ENCODE measurements at regions not wholly inside any gene's neighbourhood (a gene's known extent, or its start where the extent isn't known, plus 50 kb on each side); places are given as distances from the start of the nearest gene placed in this dataset.

DNA sequence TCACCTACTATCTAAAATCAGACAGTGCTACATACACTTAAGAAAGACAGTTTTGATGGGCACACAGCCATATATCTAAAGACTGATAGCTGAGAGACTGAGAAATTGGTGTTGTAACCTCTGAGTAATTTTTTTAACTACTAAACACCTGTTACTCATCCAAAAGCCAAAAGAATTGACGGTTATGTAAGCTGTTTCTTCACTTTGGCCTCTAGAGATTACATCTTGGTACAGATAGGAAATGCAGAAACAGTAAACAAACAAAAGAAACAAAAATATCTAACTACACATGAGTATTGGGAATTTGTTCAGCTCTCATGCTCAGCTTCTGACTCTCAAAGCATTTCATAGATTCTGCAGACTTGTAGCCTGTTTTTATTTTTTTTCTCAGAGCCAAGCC lies 152.1 kb upstream of the GAS1 start:
- no peaks in the 10 kb centered on the region for H3K9me3 ChIP-seq (ENCODE audit: low read depth)
- no peaks in the 10 kb centered on the region for H3K9me2 ChIP-seq (replicated peaks; ENCODE audit: insufficient read depth)
- no peaks in the 10 kb centered on the region for H4K20me1 ChIP-seq (ENCODE audit: insufficient read depth, poor library complexity, severe bottlenecking)
- DNase-seq (ENCODE audit: low spot score) = no peak
- H3K36me3 ChIP-seq (replicated peaks; ENCODE audit: insufficient read depth, low read depth) = no peaks in the 10 kb centered on the region
- no peaks in the 10 kb centered on the region for H3K79me2 ChIP-seq
- no peaks in the 10 kb centered on the region for H3K4me1 ChIP-seq (ENCODE audit: insufficient read depth)
- TF ChIP-seq EZH2phosphoT487 (IDR thresholded peaks at IDR 0.05; ENCODE audit: low read depth, severe bottlenecking, unreplicated experiment) (no peak), EZH2 (IDR thresholded peaks at IDR 0.05; ENCODE audit: borderline replicate concordance) (no peak)
- TF ChIP-seq, protein P1, sequence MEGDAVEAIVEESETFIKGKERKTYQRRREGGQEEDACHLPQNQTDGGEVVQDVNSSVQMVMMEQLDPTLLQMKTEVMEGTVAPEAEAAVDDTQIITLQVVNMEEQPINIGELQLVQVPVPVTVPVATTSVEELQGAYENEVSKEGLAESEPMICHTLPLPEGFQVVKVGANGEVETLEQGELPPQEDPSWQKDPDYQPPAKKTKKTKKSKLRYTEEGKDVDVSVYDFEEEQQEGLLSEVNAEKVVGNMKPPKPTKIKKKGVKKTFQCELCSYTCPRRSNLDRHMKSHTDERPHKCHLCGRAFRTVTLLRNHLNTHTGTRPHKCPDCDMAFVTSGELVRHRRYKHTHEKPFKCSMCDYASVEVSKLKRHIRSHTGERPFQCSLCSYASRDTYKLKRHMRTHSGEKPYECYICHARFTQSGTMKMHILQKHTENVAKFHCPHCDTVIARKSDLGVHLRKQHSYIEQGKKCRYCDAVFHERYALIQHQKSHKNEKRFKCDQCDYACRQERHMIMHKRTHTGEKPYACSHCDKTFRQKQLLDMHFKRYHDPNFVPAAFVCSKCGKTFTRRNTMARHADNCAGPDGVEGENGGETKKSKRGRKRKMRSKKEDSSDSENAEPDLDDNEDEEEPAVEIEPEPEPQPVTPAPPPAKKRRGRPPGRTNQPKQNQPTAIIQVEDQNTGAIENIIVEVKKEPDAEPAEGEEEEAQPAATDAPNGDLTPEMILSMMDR (IDR thresholded peaks at IDR 0.05; ENCODE audit: poor library complexity) = no peak
- no peak overlapping the region for H3K4me3 ChIP-seq
- H3K27ac ChIP-seq = no peak overlapping the region
- no peaks in the 10 kb centered on the region for H3K27me3 ChIP-seq
- H3K4me2 ChIP-seq = no peak overlapping the region
- 60% methylated on average over 1 of the region's 1 CpG for WGBS (ENCODE audit: low lambda C conversion rate, missing lambda C conversion rate)
- H2AFZ ChIP-seq = no peak overlapping the region

DNA sequence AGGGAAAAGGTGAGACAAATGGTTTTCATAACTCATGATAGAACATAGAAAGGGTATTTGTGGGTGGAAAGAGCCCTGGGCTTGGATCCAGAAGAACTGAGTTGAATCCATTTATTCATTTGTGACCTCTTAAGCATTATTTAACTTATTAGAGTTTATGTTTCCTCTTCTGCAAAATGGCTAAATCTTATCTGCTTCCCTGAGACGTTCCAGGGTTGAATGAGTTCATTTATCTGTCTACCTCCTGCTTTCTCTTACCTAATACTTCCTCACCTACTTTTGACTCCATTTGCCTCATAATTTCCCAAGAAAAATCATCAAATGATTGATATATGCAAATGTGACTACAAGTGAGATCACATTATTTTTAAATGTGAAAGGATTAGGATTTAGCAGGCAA lies 152.7 kb upstream of the GAS1 start:
- no peak for DNase-seq (ENCODE audit: low spot score)
- H4K20me1 ChIP-seq (ENCODE audit: insufficient read depth, poor library complexity, severe bottlenecking) = no peaks in the 10 kb centered on the region
- no peaks in the 10 kb centered on the region for H3K79me2 ChIP-seq
- no peaks in the 10 kb centered on the region for H3K9me3 ChIP-seq (ENCODE audit: low read depth)
- H3K4me1 ChIP-seq (ENCODE audit: insufficient read depth) = no peaks in the 10 kb centered on the region
- no peak overlapping the region for H3K27ac ChIP-seq
- H3K27me3 ChIP-seq = no peaks in the 10 kb centered on the region
- TF ChIP-seq, protein P1 (IDR thresholded peaks at IDR 0.05; ENCODE audit: poor library complexity) = no peak
- TF ChIP-seq EZH2 (IDR thresholded peaks at IDR 0.05; ENCODE audit: borderline replicate concordance) (no peak), EZH2phosphoT487 (IDR thresholded peaks at IDR 0.05; ENCODE audit: low read depth, severe bottlenecking, unreplicated experiment) (no peak)
- H3K36me3 ChIP-seq (replicated peaks; ENCODE audit: insufficient read depth, low read depth) = no peaks in the 10 kb centered on the region
- no peak overlapping the region for H3K4me3 ChIP-seq
- WGBS (ENCODE audit: low lambda C conversion rate, missing lambda C conversion rate) = 53% methylated on average over 1 of the region's 1 CpG
- H3K9me2 ChIP-seq (replicated peaks; ENCODE audit: insufficient read depth) = no peaks in the 10 kb centered on the region
- H2AFZ ChIP-seq = no peak overlapping the region
- H3K4me2 ChIP-seq = no peak overlapping the region

DNA sequence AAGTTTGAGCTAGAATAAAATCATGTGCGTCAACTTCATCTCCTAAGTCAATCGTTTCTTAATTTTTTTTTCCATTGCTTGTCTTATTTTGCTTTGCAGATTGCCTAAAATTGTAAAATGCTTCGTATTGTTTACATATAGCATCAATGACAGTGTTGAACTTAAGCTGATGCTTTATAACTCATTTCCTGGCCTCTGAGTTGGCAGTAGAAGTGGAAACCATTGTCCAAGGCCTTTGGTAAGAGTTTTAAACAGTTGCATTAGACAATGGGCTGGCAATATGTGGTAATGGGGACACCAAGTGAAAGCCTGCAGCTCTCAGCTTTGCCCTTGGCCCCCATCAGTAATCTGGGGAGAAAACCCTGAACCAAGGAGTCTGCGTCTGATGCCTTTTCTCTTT lies 154.8 kb upstream of the GAS1 start:
- no peaks in the 10 kb centered on the region for H3K4me1 ChIP-seq (ENCODE audit: insufficient read depth)
- TF ChIP-seq EZH2 (IDR thresholded peaks at IDR 0.05; ENCODE audit: borderline replicate concordance) = no peak
- TF ChIP-seq EZH2phosphoT487 (IDR thresholded peaks at IDR 0.05; ENCODE audit: low read depth, severe bottlenecking, unreplicated experiment) = no peak
- H3K4me2 ChIP-seq = no peak overlapping the region
- no peak overlapping the region for H3K27ac ChIP-seq
- H3K9me2 ChIP-seq (replicated peaks; ENCODE audit: insufficient read depth) = no peaks in the 10 kb centered on the region
- no peaks in the 10 kb centered on the region for H4K20me1 ChIP-seq (ENCODE audit: insufficient read depth, poor library complexity, severe bottlenecking)
- 77% methylated on average over 4 of the region's 4 CpGs for WGBS (ENCODE audit: low lambda C conversion rate, missing lambda C conversion rate)
- DNase-seq (ENCODE audit: low spot score) = no peak
- H3K79me2 ChIP-seq = no peaks in the 10 kb centered on the region
- H3K4me3 ChIP-seq = no peak overlapping the region
- H3K9me3 ChIP-seq (ENCODE audit: low read depth) = no peaks in the 10 kb centered on the region
- no peak overlapping the region for H2AFZ ChIP-seq
- no peaks in the 10 kb centered on the region for H3K36me3 ChIP-seq (replicated peaks; ENCODE audit: insufficient read depth, low read depth)
- no peaks in the 10 kb centered on the region for H3K27me3 ChIP-seq

DNA sequence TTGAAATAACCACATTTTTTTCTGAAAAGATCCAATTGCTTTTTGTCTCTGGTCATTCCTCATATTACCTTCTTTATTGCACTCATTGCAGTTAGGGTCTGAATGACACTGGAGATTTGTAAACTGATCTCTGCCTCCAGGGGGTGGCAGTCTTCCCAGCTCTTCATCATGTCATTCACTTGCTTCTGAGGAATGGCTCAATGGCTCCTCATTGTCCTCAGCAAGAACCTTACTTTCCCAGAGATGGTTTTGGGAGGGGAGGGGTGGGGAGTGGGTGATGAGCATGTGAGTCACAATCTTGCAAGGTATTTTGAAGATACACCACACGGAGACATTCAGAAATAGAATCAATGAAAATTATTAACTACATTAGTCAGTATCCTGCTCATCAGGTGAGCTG lies 159.8 kb upstream of the GAS1 start:
- TF ChIP-seq, protein P1 (IDR thresholded peaks at IDR 0.05; ENCODE audit: poor library complexity) = peak; percentile 17
- TF ChIP-seq EZH2 (IDR thresholded peaks at IDR 0.05; ENCODE audit: borderline replicate concordance) = no peak
- TF ChIP-seq EZH2phosphoT487 (IDR thresholded peaks at IDR 0.05; ENCODE audit: low read depth, severe bottlenecking, unreplicated experiment) = no peak
- Histone ChIP-seq H3K4me1 (ENCODE audit: insufficient read depth) (peaks cover 6% of the 10 kb centered on the region), H3K4me2 (no peak overlapping the region), H3K27ac (no peak overlapping the region), H3K9me2 (replicated peaks; ENCODE audit: insufficient read depth) (no peaks in the 10 kb centered on the region), H3K79me2 (no peaks in the 10 kb centered on the region), H3K27me3 (no peaks in the 10 kb centered on the region), H3K36me3 (replicated peaks; ENCODE audit: insufficient read depth, low read depth) (no peaks in the 10 kb centered on the region), H3K4me3 (no peak overlapping the region), H3K9me3 (ENCODE audit: low read depth) (no peaks in the 10 kb centered on the region), H4K20me1 (ENCODE audit: insufficient read depth, poor library complexity, severe bottlenecking) (no peaks in the 10 kb centered on the region), H2AFZ (no peak overlapping the region)
- DNase-seq (ENCODE audit: low spot score) = no peak
- 67% methylated on average over 1 of the region's 1 CpG for WGBS (ENCODE audit: low lambda C conversion rate, missing lambda C conversion rate)
